K562 (cell line): ENCODE measurements at regions not wholly inside any gene's neighbourhood (a gene's known extent, or its start where the extent isn't known, plus 50 kb on each side); places are given as distances from the start of the nearest gene placed in this dataset.
A peak's percentile ranks its signal among the peaks of the same experiment; 100 is the strongest.

ENCODE experiments used
- DMBX1 ChIP-seq: fragments of 250-450 bp; sonication (Bioruptor Pico); IDR thresholded peaks from 2 replicates; pipeline ENCODE4 v1.8.0; 2022; ENCODE audit warnings: inconsistent platforms, mild to moderate bottlenecking, moderate library complexity, borderline replicate concordance
- DNMT1 ChIP-seq: fragments of 450-650 bp; IDR thresholded peaks from 2 replicates; pipeline ENCODE4 v1.6.1; 2016; ENCODE audit warnings: antibody characterized with exemption, mild to moderate bottlenecking
- FOSL1 ChIP-seq: fragments of 200-800 bp; sonication (Bioruptor generic); conservative IDR thresholded peaks from 2 replicates; pipeline ENCODE4 v1.6.1; 2016; ENCODE audit warnings: missing genetic modification characterization, missing compliant biosample characterization
- MAFG ChIP-seq: fragments of 450-650 bp; conservative IDR thresholded peaks from 2 replicates; pipeline ENCODE4 v1.6.1; 2016; ENCODE audit warnings: missing genetic modification characterization, missing compliant biosample characterization
- NFYB ChIP-seq: IDR thresholded peaks from 2 replicates; pipeline ENCODE4 v1.6.1; 2011; ENCODE audit warnings: mild to moderate bottlenecking, moderate library complexity; ENCODE audit not compliant: insufficient read length; ENCODE audit errors: extremely low read depth
- SAP30 ChIP-seq: fragments of 200-600 bp; sonication (generic); IDR thresholded peaks from 2 replicates; pipeline ENCODE4 v1.6.1; 2012; ENCODE audit warnings: borderline replicate concordance, low read depth, mild to moderate bottlenecking, moderate library complexity, low read length, control low read depth, inconsistent platforms; ENCODE audit not compliant: insufficient read depth, poor library complexity, severe bottlenecking
- SOX6 ChIP-seq: fragments of 450-650 bp; IDR thresholded peaks from 2 replicates; pipeline ENCODE4 v1.6.1; 2014; ENCODE audit warnings: mild to moderate bottlenecking
- STAT5A ChIP-seq: IDR thresholded peaks from 2 replicates; pipeline ENCODE4 v1.6.1; 2012; ENCODE audit warnings: low read length, inconsistent platforms, borderline replicate concordance
- TF ChIP-seq, protein P1 (sequence below): fragments of 450-650 bp; IDR thresholded peaks from 2 replicates; pipeline ENCODE4 v1.6.1; 2017; ENCODE audit warnings: antibody characterized with exemption, mild to moderate bottlenecking
- TF ChIP-seq, protein P2 (sequence below): sonication (generic); formaldehyde crosslinking; IDR thresholded peaks from 2 replicates; pipeline ENCODE4 v1.8.0; 2022; ENCODE audit warnings: mild to moderate bottlenecking, missing genetic modification reagents
- TF ChIP-seq, protein P3 (sequence below): fragments of 450-650 bp; IDR thresholded peaks from 2 replicates; pipeline ENCODE4 v1.6.1; 2016; ENCODE audit warnings: mild to moderate bottlenecking, moderate library complexity

DNA sequence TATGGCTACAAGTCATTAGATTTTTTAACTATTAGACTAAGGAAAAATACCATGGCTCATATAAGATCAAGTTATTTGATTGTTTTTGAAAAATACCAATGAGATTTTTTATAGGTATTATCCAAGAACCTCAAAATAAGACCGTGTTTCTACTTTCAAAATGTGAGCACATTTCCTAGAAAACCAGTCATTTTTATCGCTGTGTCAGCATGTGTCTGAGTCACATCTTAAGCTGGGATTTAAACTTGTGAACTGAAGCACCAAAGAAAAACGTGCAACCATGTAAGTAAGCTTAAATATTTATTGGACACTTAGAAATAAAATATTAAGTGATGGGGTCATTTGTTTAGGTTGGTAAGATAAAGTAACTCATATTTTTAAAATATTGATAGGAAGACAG, 1676.0 kb upstream of the NUDT12 start (continued):
- TF ChIP-seq, protein P1, sequence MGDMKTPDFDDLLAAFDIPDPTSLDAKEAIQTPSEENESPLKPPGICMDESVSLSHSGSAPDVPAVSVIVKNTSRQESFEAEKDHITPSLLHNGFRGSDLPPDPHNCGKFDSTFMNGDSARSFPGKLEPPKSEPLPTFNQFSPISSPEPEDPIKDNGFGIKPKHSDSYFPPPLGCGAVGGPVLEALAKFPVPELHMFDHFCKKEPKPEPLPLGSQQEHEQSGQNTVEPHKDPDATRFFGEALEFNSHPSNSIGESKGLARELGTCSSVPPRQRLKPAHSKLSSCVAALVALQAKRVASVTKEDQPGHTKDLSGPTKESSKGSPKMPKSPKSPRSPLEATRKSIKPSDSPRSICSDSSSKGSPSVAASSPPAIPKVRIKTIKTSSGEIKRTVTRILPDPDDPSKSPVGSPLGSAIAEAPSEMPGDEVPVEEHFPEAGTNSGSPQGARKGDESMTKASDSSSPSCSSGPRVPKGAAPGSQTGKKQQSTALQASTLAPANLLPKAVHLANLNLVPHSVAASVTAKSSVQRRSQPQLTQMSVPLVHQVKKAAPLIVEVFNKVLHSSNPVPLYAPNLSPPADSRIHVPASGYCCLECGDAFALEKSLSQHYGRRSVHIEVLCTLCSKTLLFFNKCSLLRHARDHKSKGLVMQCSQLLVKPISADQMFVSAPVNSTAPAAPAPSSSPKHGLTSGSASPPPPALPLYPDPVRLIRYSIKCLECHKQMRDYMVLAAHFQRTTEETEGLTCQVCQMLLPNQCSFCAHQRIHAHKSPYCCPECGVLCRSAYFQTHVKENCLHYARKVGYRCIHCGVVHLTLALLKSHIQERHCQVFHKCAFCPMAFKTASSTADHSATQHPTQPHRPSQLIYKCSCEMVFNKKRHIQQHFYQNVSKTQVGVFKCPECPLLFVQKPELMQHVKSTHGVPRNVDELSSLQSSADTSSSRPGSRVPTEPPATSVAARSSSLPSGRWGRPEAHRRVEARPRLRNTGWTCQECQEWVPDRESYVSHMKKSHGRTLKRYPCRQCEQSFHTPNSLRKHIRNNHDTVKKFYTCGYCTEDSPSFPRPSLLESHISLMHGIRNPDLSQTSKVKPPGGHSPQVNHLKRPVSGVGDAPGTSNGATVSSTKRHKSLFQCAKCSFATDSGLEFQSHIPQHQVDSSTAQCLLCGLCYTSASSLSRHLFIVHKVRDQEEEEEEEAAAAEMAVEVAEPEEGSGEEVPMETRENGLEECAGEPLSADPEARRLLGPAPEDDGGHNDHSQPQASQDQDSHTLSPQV = no peak
- TF ChIP-seq SOX6 = no peak
- no peak for TF ChIP-seq SAP30
- TF ChIP-seq, protein P2, sequence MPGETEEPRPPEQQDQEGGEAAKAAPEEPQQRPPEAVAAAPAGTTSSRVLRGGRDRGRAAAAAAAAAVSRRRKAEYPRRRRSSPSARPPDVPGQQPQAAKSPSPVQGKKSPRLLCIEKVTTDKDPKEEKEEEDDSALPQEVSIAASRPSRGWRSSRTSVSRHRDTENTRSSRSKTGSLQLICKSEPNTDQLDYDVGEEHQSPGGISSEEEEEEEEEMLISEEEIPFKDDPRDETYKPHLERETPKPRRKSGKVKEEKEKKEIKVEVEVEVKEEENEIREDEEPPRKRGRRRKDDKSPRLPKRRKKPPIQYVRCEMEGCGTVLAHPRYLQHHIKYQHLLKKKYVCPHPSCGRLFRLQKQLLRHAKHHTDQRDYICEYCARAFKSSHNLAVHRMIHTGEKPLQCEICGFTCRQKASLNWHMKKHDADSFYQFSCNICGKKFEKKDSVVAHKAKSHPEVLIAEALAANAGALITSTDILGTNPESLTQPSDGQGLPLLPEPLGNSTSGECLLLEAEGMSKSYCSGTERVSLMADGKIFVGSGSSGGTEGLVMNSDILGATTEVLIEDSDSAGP (CRISPR knock-in tag) = no peak
- TF ChIP-seq, protein P3, sequence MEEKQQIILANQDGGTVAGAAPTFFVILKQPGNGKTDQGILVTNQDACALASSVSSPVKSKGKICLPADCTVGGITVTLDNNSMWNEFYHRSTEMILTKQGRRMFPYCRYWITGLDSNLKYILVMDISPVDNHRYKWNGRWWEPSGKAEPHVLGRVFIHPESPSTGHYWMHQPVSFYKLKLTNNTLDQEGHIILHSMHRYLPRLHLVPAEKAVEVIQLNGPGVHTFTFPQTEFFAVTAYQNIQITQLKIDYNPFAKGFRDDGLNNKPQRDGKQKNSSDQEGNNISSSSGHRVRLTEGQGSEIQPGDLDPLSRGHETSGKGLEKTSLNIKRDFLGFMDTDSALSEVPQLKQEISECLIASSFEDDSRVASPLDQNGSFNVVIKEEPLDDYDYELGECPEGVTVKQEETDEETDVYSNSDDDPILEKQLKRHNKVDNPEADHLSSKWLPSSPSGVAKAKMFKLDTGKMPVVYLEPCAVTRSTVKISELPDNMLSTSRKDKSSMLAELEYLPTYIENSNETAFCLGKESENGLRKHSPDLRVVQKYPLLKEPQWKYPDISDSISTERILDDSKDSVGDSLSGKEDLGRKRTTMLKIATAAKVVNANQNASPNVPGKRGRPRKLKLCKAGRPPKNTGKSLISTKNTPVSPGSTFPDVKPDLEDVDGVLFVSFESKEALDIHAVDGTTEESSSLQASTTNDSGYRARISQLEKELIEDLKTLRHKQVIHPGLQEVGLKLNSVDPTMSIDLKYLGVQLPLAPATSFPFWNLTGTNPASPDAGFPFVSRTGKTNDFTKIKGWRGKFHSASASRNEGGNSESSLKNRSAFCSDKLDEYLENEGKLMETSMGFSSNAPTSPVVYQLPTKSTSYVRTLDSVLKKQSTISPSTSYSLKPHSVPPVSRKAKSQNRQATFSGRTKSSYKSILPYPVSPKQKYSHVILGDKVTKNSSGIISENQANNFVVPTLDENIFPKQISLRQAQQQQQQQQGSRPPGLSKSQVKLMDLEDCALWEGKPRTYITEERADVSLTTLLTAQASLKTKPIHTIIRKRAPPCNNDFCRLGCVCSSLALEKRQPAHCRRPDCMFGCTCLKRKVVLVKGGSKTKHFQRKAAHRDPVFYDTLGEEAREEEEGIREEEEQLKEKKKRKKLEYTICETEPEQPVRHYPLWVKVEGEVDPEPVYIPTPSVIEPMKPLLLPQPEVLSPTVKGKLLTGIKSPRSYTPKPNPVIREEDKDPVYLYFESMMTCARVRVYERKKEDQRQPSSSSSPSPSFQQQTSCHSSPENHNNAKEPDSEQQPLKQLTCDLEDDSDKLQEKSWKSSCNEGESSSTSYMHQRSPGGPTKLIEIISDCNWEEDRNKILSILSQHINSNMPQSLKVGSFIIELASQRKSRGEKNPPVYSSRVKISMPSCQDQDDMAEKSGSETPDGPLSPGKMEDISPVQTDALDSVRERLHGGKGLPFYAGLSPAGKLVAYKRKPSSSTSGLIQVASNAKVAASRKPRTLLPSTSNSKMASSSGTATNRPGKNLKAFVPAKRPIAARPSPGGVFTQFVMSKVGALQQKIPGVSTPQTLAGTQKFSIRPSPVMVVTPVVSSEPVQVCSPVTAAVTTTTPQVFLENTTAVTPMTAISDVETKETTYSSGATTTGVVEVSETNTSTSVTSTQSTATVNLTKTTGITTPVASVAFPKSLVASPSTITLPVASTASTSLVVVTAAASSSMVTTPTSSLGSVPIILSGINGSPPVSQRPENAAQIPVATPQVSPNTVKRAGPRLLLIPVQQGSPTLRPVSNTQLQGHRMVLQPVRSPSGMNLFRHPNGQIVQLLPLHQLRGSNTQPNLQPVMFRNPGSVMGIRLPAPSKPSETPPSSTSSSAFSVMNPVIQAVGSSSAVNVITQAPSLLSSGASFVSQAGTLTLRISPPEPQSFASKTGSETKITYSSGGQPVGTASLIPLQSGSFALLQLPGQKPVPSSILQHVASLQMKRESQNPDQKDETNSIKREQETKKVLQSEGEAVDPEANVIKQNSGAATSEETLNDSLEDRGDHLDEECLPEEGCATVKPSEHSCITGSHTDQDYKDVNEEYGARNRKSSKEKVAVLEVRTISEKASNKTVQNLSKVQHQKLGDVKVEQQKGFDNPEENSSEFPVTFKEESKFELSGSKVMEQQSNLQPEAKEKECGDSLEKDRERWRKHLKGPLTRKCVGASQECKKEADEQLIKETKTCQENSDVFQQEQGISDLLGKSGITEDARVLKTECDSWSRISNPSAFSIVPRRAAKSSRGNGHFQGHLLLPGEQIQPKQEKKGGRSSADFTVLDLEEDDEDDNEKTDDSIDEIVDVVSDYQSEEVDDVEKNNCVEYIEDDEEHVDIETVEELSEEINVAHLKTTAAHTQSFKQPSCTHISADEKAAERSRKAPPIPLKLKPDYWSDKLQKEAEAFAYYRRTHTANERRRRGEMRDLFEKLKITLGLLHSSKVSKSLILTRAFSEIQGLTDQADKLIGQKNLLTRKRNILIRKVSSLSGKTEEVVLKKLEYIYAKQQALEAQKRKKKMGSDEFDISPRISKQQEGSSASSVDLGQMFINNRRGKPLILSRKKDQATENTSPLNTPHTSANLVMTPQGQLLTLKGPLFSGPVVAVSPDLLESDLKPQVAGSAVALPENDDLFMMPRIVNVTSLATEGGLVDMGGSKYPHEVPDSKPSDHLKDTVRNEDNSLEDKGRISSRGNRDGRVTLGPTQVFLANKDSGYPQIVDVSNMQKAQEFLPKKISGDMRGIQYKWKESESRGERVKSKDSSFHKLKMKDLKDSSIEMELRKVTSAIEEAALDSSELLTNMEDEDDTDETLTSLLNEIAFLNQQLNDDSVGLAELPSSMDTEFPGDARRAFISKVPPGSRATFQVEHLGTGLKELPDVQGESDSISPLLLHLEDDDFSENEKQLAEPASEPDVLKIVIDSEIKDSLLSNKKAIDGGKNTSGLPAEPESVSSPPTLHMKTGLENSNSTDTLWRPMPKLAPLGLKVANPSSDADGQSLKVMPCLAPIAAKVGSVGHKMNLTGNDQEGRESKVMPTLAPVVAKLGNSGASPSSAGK = 0 out of 2 replicates have a peak, but pooled peaks have one; percentile 14
- TF ChIP-seq DNMT1 = no peak
- TF ChIP-seq FOSL1 (tag) = peak; percentile 56; the same call in 1 of the 2 replicates
- TF ChIP-seq DMBX1 (CRISPR knock-in tag) = no peak
- TF ChIP-seq STAT5A = peak; percentile 60
- peak; percentile 82 for TF ChIP-seq MAFG (tag)
- no peak for TF ChIP-seq NFYB
